PC-9 (cell line): ENCODE measurements at regions not wholly inside any gene's neighbourhood (a gene's known extent, or its start where the extent isn't known, plus 50 kb on each side); places are given as distances from the start of the nearest gene placed in this dataset.

Experiments
- BruUV-seq: library from RNA; stranded (reverse); fragments of 400-500 nt; replicated peaks from 2 replicates; lab custom pipeline; 2021; lab: Mats Ljungman, UMichigan
- CTCF ChIA-PET: fragments of 300-600 bp; sonication (Branson Sonifier 250); formaldehyde crosslinking; loops from one replicate; lab custom pipeline; 2022; ENCODE audit warnings: antibody characterized with exemption; lab: Charles Lee
- POLR2A ChIA-PET: fragments of 300-600 bp; sonication (Branson Sonifier 250); formaldehyde crosslinking; loops from one replicate; lab custom pipeline; 2022; ENCODE audit warnings: antibody characterized with exemption; ENCODE audit not compliant: unreplicated experiment; lab: Charles Lee
- DNase-seq, 2 experiments: peaks; one replicate each; pipeline versions ENCODE4 v3.0.0 to v3.0.0-alpha.2; 2015 to 2022; ENCODE audit warnings: mixed read lengths in 1 of 2
- H2AFZ ChIP-seq: fragments of 200-600 bp; sonication (generic); 2 replicates; pipeline ENCODE4 v1.8.1; 2017; ENCODE audit warnings: antibody characterized with exemption
- H3F3A ChIP-seq: fragments of 200-600 bp; sonication (generic); 2 replicates; pipeline ENCODE4 v1.8.1; 2017; ENCODE audit warnings: antibody characterized with exemption, mild to moderate bottlenecking, low read depth; ENCODE audit not compliant: insufficient read depth
- H3K27ac ChIP-seq: fragments of 200-600 bp; sonication (generic); 2 replicates; pipeline ENCODE4 v1.6.1; 2016; ENCODE audit warnings: mixed run types
- H3K27me3 ChIP-seq: fragments of 200-600 bp; sonication (generic); 2 replicates; pipeline ENCODE4 v1.6.1; 2016; ENCODE audit warnings: low read depth, mixed run types; ENCODE audit not compliant: insufficient read depth
- H3K36me3 ChIP-seq: fragments of 200-600 bp; sonication (generic); 2 replicates; pipeline ENCODE4 v1.6.1; 2016; ENCODE audit warnings: low read depth, mixed run types
- H3K4me1 ChIP-seq: fragments of 200-600 bp; sonication (generic); replicated peaks from 2 replicates; pipeline ENCODE4 v1.6.1; 2016; ENCODE audit warnings: mixed run types; ENCODE audit not compliant: insufficient read depth
- H3K4me2 ChIP-seq: fragments of 200-600 bp; sonication (generic); 2 replicates; pipeline ENCODE4 v1.6.1; 2017; ENCODE audit warnings: mixed run types
- H3K4me3 ChIP-seq: fragments of 200-600 bp; sonication (generic); 2 replicates; pipeline ENCODE4 v1.6.1; 2016; ENCODE audit warnings: mixed run types
- H3K79me2 ChIP-seq: fragments of 200-600 bp; sonication (generic); 2 replicates; pipeline ENCODE4 v1.6.1; 2017; ENCODE audit warnings: low read depth, mixed run types
- H3K9me2 ChIP-seq: fragments of 200-600 bp; sonication (generic); 2 replicates; pipeline ENCODE4 v1.8.1; 2017; ENCODE audit warnings: mild to moderate bottlenecking; ENCODE audit not compliant: insufficient read depth
- H3K9me3 ChIP-seq: fragments of 200-600 bp; sonication (generic); 2 replicates; pipeline ENCODE4 v1.8.1; 2016; ENCODE audit warnings: low read depth; ENCODE audit not compliant: insufficient read depth
- H4K20me1 ChIP-seq: fragments of 200-600 bp; sonication (generic); 2 replicates; pipeline ENCODE4 v1.8.1; 2017; ENCODE audit not compliant: insufficient read depth
- CTCF ChIP-seq: fragments of 200-600 bp; sonication (generic); conservative IDR thresholded peaks from 2 replicates; pipeline ENCODE4 v1.6.1; 2017; ENCODE audit warnings: mixed run types, antibody characterized with exemption, mild to moderate bottlenecking, moderate library complexity
- EZH2 ChIP-seq: fragments of 200-600 bp; sonication (generic); IDR thresholded peaks from 2 replicates; pipeline ENCODE4 v1.8.0; 2017; ENCODE audit warnings: antibody characterized with exemption, low read depth
- intact Hi-C: fragments of 100-400 bp; cut with micrococcal nuclease; formaldehyde crosslinking; loops from one replicate; pipeline ENCODE4 v1.10.0; 2022; ENCODE audit not compliant: unreplicated experiment

DNA sequence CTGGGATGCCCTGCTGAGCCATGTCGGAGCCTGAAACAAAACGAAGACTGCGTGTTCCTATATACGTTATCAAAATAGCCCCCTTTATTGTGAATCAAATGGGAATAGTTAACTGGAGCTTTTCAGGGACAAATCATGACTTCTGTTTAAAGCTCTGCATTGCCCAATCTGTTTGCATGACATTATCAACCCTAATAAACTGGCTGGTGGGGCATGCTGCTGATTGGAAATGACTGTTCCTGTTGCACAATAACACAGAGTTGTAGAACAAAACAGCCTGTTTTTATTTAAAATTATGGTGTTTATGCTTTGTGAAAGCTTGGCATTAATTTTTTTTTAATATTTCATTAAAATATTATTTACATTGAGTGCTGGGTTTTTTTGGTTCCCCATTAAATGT is 215.5 kb downstream of the TMEM167A start:
- Histone ChIP-seq H3K4me1 (no peaks in the 10 kb centered on the region), H3K27me3 (no peaks in the 10 kb centered on the region), H3K27ac (no peak overlapping the region), H2AFZ (no peak overlapping the region), H3K36me3 (no peaks in the 10 kb centered on the region), H3F3A (no peaks in the 10 kb centered on the region), H3K4me2 (no peak overlapping the region), H3K9me3 (no peaks in the 10 kb centered on the region), H3K4me3 (no peak overlapping the region), H3K79me2 (no peaks in the 10 kb centered on the region), H3K9me2 (no peaks in the 10 kb centered on the region), H4K20me1 (no peaks in the 10 kb centered on the region)
- no peak for DNase-seq
- BruUV-seq = no TSS peak
- POLR2A ChIA-PET = no interaction called here
- TF ChIP-seq CTCF (no peak), EZH2 (no peak)
- CTCF ChIA-PET = no interaction called here
- intact Hi-C loops = no loop called here

- Histone ChIP-seq H3K4me1 (no peaks in the 10 kb centered on the region), H3F3A (no peaks in the 10 kb centered on the region), H3K4me3 (no peak overlapping the region), H3K79me2 (no peaks in the 10 kb centered on the region), H3K4me2 (no peak overlapping the region), H3K27me3 (no peaks in the 10 kb centered on the region), H3K36me3 (no peaks in the 10 kb centered on the region), H3K9me3 (no peaks in the 10 kb centered on the region), H4K20me1 (no peaks in the 10 kb centered on the region), H3K9me2 (no peaks in the 10 kb centered on the region), H2AFZ (no peak overlapping the region), H3K27ac (no peak overlapping the region)
- no peak for TF ChIP-seq EZH2
- no peak for TF ChIP-seq CTCF
- DNase-seq = no peak
- intact Hi-C loops = no loop called here
- CTCF ChIA-PET = no interaction called here
- POLR2A ChIA-PET = no interaction called here
- no TSS peak for BruUV-seq
Measured at GRCh38 chr5:82859451-82860140, 217.6 kb downstream of the TMEM167A start.

DNA sequence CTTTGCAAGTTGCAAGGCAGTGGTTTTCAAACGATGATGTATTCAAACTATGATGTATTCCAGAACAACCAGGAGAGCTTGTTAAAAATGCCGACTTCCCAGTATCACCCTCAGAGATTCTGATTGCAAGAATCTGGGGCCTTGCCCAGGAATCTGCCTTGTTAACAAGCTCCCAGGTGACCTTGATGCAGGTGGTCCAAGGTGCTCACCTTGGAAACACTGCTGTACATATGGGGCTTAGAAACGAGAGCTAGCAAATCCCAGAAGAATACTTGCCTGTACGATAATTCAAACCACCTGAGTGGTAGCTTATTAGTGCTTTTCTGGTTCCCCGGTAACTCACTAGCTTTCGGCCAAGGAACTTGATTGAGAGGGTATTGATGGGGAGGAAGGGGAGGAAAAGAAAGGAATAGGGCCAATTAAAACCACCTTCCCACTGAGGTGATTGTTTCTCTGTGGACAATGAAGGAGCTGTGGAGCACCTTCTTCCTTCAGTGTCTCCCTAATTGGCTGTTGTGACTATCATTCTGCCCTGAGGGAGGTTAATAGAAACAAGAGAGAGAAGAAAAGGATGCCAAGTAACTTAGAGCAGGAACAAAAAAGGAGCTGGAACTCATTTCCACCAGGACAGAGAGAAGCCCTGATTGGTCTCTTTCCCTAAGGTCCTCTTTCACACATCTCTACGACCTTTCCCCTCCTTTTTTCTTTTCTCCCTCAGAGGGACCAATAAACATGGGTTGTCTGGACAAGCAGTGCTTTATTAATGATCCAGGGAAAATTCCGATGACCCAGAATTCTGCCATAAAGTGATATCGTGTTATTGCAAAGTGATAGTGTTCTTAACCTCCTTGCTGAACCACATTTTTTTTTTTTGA is 218.8 kb downstream of the TMEM167A start:
- H3F3A ChIP-seq = no peaks in the 10 kb centered on the region
- no peaks in the 10 kb centered on the region for H3K27me3 ChIP-seq
- H2AFZ ChIP-seq = no peak overlapping the region
- TF ChIP-seq EZH2 = no peak
- no TSS peak for BruUV-seq
- H3K9me2 ChIP-seq = no peaks in the 10 kb centered on the region
- no peak overlapping the region for H3K4me3 ChIP-seq
- H3K9me3 ChIP-seq = no peaks in the 10 kb centered on the region
- intact Hi-C loops = no loop called here
- ChIA-PET POLR2A (no interaction called here), CTCF (no interaction called here)
- H3K4me1 ChIP-seq = no peaks in the 10 kb centered on the region
- no peaks in the 10 kb centered on the region for H3K36me3 ChIP-seq
- H3K4me2 ChIP-seq = no peak overlapping the region
- no peaks in the 10 kb centered on the region for H3K79me2 ChIP-seq
- DNase-seq = no peak
- no peaks in the 10 kb centered on the region for H4K20me1 ChIP-seq
- no peak overlapping the region for H3K27ac ChIP-seq
